ENCODE measurements at regions not wholly inside any gene's neighbourhood (a gene's known extent, or its start where the extent isn't known, plus 50 kb on each side); places are given as distances from the start of the nearest gene placed in this dataset.

DNA sequence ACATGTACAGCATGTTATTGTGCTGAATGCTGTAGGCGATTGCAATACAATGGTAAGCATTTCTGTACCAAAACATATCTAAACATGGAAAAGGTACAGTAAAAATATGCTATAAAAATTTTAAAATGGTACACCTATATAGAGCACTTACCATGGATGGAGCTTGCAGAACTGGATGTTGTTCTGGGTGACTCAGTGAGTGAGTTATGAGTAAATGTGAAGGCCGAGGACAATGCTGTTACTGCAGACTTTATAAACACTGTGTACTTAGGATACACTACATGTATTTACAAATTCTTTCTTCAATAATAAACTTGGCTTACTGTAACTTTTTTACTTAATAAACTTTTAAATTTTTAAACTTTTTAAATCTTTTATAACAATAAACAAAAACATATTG is 473.4 kb upstream of the UBE2E3 start:
- Histone ChIP-seq H3K79me2 (ENCODE audit: insufficient read depth, low read length) (no peaks in the 10 kb centered on the region), H4K20me1 (ENCODE audit: insufficient read depth) (no peaks in the 10 kb centered on the region), H3K9ac (ENCODE audit: low read length) (no peak overlapping the region), H3K36me3 (ENCODE audit: control insufficient read depth in 1 of 2, insufficient read depth in 2 of 2, low read length in 2 of 2) (no peaks in the 10 kb centered on the region), H3K27me3 (ENCODE audit: insufficient read depth, low read length) (no peaks in the 10 kb centered on the region), H2AFZ (ENCODE audit: low read depth, low read length, poor library complexity, severe bottlenecking) (no peak overlapping the region), H3K27ac (ENCODE audit: low read depth, low read length) (no peak overlapping the region), H3K9me3 (ENCODE audit: control insufficient read depth in 1 of 2, insufficient read depth in 1 of 2, low read depth in 1 of 2, low read length in 2 of 2) (no peaks in the 10 kb centered on the region), H3K4me3 (replicated peaks in 1 of 2; ENCODE audit: low read depth in 1 of 2, low read length in 2 of 2) (no peak overlapping the region), H3K4me1 (ENCODE audit: control insufficient read depth in 1 of 2, insufficient read depth in 2 of 2, low read length in 2 of 2) (no peaks in the 10 kb centered on the region), H3K9me2 (ENCODE audit: insufficient read depth) (no peaks in the 10 kb centered on the region; the same call in 1 of the 2 replicates), H3K4me2 (ENCODE audit: low read length) (no peak overlapping the region)
- ATAC-seq (no peak), DNase-seq (ENCODE audit: low read depth, low spot score) (no peak)
- no TSS peak for BruUV-seq (replicated peaks)
- ChIA-PET CTCF (no interaction called here), POLR2A (no interaction called here), RAD21 (ENCODE audit: low non-redundant PET in 1 of 2, low total read pairs in 2 of 2, uncharacterized antibody in 2 of 2, unreplicated experiment in 2 of 2) (no interaction called here)
- TF ChIP-seq EZH2 (IDR thresholded peaks at IDR 0.05) (no peak), RAD21 (IDR thresholded peaks at IDR 0.05; ENCODE audit: low read depth) (no peak), REST (IDR thresholded peaks at IDR 0.05; ENCODE audit: low read depth) (no peak), CEBPB (IDR thresholded peaks at IDR 0.05; ENCODE audit: low read depth) (no peak), POLR2AphosphoS5 (IDR thresholded peaks at IDR 0.05; ENCODE audit: low read depth, low read length) (no peak), YY1 (IDR thresholded peaks at IDR 0.05; ENCODE audit: extremely low read depth, insufficient replicate concordance, low read depth, low read length) (no peak), ELF1 (IDR thresholded peaks at IDR 0.05; ENCODE audit: borderline replicate concordance, low read depth) (no peak), CBX3 (IDR thresholded peaks at IDR 0.05; ENCODE audit: low read depth) (no peak), MAX (IDR thresholded peaks at IDR 0.05) (no peak)
- intact Hi-C loops (cut with micrococcal nuclease): no loop called here
